ENCODE measurements at regions not wholly inside any gene's neighbourhood (a gene's known extent, or its start where the extent isn't known, plus 50 kb on each side); places are given as distances from the start of the nearest gene placed in this dataset.

DNA sequence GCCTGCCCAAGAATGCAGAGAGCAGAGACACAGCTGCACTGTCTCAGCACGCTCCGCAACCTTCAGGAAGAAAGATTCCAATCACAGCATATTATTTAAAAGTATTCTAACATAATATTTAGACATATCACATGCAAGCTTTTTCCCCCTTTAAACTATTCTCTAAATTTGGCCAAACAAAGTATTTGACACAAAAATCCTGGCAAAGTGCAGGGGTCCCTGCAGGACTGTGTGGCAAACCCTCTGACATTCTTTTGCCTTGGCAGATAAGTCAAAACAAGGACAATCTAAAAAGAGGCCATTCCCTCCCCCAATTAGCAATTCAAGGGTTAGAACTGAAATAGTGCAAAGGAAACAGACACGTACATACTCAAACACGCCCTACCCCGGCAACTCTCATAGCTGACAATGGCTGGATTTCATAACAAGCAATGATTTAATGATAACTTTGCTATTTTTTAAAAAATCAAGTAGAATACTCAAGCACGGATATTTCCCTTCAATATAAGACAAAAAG lies 225.3 kb downstream of the MRPL39 start:
- H3K4me1 ChIP-seq (ENCODE audit: insufficient read depth, low read length), result peaks cover 4% of the 10 kb centered on the region; the same call in 1 of the 2 replicates
- WGBS, result 93% methylated on average over 6 of the region's 6 CpGs
- no peak overlapping the region for H3K9ac ChIP-seq (ENCODE audit: low read depth, low read length)
- H3K4me3 ChIP-seq (ENCODE audit: low read length), result no peak overlapping the region
- no peaks in the 10 kb centered on the region for H3K36me3 ChIP-seq (ENCODE audit: insufficient read depth, low read length)
- no peak overlapping the region for H3K27ac ChIP-seq (ENCODE audit: low read depth, low read length)
- H3K9me3 ChIP-seq (ENCODE audit: insufficient read depth, low read depth, low read length), result peaks cover 10% of the 10 kb centered on the region; the same call in 1 of the 2 replicates
- H3K27me3 ChIP-seq (ENCODE audit: insufficient read depth, low read length), result no peaks in the 10 kb centered on the region

DNA sequence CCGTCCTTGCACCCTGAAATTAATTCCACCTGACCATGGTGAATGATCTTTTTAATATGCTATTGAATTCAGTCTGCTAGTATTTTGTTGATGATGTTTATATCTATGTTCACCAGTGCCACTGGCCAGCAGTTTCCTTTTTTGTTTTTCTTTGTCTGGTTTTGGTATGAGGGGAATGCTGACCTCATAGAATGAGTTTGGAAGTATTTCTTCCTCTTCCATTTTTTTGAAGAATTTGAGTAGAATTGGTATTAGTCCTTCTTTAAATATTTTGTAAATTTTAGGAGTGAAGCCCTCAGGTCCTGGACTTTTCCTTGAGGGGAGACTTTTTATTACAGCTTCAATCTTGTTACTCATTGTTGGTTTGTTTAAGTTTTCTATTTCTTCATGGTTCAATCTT lies 231.6 kb downstream of the MRPL39 start:
- peaks cover 10% of the 10 kb centered on the region; the same call in 1 of the 2 replicates for H3K9me3 ChIP-seq (ENCODE audit: insufficient read depth, low read depth, low read length)
- no peak overlapping the region for H3K9ac ChIP-seq (ENCODE audit: low read depth, low read length)
- WGBS, result 87% methylated on average over 1 of the region's 1 CpG
- peaks cover 30% of the 10 kb centered on the region for H3K4me1 ChIP-seq (ENCODE audit: insufficient read depth, low read length)
- no peaks in the 10 kb centered on the region for H3K36me3 ChIP-seq (ENCODE audit: insufficient read depth, low read length)
- H3K27ac ChIP-seq (ENCODE audit: low read depth, low read length), result no peak overlapping the region
- no peaks in the 10 kb centered on the region for H3K27me3 ChIP-seq (ENCODE audit: insufficient read depth, low read length)
- no peak overlapping the region for H3K4me3 ChIP-seq (ENCODE audit: low read length)

DNA sequence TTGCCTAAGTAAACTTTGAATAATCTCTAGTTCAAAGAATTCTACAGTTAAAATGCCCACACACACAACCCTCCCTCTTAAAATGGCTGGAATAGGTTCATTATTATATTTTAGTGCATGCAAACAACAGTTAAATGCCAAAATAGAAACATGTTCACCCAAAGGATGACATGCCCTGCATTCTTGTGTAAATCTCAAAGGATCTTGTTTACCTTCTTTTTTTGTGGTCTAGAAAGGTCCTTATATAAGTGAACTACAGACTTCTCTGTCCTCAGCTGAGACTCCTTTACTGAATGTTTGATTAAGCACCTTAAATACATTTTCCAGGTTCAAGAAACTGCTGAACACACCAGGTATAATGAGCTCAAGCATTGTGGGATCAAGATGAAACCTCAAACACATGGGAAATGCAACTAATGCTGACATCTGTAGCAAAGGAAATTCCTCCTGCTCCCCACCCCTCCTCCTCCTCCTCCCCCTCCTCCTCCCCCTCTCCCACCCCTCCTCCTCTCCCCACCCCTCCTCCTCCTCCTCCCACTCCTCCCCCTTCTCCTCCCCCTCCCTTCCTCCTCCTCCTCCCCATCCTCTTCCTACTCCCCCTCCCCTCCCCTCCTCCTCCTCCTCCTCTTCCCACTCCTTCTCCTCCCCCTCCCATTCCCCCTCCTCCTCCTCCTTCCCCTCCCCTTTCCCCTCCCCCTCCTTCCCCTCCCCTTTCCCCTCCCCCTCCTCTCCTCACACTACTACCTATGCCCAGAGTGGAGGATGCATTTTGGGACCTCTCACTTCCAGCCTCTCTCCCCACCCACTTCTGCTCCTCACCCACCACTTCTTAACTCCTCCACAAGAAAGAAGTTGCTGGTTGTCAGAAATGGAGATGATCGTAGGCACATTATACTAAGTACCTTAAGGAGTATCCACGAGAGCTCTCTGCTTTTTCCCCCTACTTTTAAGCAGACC lies 233.9 kb downstream of the MRPL39 start:
- peak overlapping the region; percentile 18 for H3K4me3 ChIP-seq (ENCODE audit: low read length)
- no peaks in the 10 kb centered on the region for H3K27me3 ChIP-seq (ENCODE audit: insufficient read depth, low read length)
- peaks cover 30% of the 10 kb centered on the region for H3K4me1 ChIP-seq (ENCODE audit: insufficient read depth, low read length)
- no peak overlapping the region for H3K9ac ChIP-seq (ENCODE audit: low read depth, low read length)
- WGBS, result 84% methylated on average over 2 of the region's 2 CpGs
- no peaks in the 10 kb centered on the region for H3K36me3 ChIP-seq (ENCODE audit: insufficient read depth, low read length)
- H3K9me3 ChIP-seq (ENCODE audit: insufficient read depth, low read depth, low read length), result peaks cover 3% of the 10 kb centered on the region; the same call in 1 of the 2 replicates
- H3K27ac ChIP-seq (ENCODE audit: low read depth, low read length), result peak overlapping the region; percentile 88

DNA sequence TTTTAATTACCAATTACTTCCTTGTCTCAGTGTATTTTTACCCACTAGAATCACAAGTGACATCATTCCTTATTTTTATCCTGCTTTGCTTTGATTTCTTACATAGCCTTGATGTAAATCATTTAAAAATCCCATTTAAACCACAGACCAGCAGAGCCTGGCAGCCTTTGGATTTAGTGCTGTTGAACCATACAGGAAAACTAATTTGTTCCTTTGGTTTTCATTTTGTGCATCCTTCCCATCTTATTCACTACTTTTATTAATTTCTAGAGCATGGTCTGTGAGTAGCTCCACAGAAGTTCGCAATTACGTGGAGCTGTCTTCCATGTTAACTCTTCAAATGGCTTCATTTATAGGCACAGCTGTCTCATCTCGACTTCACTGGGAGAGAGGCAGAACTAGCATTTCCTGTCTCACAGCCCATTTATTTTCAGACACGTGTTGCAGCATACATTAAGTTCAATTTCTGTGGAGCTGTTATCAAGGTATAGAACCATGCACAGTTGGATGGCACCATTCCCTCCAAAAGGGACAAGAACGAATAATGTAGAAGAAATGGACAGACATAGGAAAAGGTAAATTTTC lies 235.3 kb downstream of the MRPL39 start:
- 88% methylated on average over 5 of the region's 5 CpGs for WGBS
- no peak overlapping the region for H3K9ac ChIP-seq (ENCODE audit: low read depth, low read length)

DNA sequence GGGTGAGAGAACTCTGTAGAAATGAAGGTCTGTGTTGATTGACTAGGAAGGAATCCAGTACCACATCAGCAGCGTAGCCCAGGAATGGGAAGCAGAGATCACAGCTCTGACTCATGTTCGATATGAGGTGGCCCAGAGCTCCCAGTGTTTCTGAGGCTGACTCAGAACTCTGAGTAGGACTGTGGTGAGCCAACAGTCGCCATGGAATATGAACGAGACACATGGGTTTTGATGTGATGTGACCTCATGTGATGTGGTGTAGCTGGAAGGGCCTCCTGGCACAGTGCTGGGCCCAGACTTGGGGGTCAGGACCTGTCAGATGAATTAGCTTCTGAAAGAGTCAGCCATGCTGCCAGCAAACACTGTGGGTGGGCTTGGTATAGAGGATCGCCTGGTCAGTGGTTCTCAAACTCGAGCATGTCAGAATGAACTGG lies 237.0 kb downstream of the MRPL39 start:
- 90% methylated on average over 6 of the region's 6 CpGs for WGBS
- Histone ChIP-seq H3K27ac (ENCODE audit: low read depth, low read length) (no peak overlapping the region), H3K4me3 (ENCODE audit: low read length) (no peak overlapping the region), H3K9me3 (ENCODE audit: insufficient read depth, low read depth, low read length) (no peaks in the 10 kb centered on the region), H3K27me3 (ENCODE audit: insufficient read depth, low read length) (no peaks in the 10 kb centered on the region), H3K4me1 (ENCODE audit: insufficient read depth, low read length) (peaks cover 30% of the 10 kb centered on the region), H3K9ac (ENCODE audit: low read depth, low read length) (no peak overlapping the region), H3K36me3 (ENCODE audit: insufficient read depth, low read length) (no peaks in the 10 kb centered on the region)

More for the DNA sequence above, 235.3 kb downstream of the MRPL39 start:
- peaks cover 30% of the 10 kb centered on the region for H3K4me1 ChIP-seq (ENCODE audit: insufficient read depth, low read length)
- H3K27me3 ChIP-seq (ENCODE audit: insufficient read depth, low read length), result no peaks in the 10 kb centered on the region
- H3K27ac ChIP-seq (ENCODE audit: low read depth, low read length), result peak overlapping the region; percentile 88; the same call in 1 of the 2 replicates
- H3K36me3 ChIP-seq (ENCODE audit: insufficient read depth, low read length), result no peaks in the 10 kb centered on the region
- no peaks in the 10 kb centered on the region for H3K9me3 ChIP-seq (ENCODE audit: insufficient read depth, low read depth, low read length)
- no peak overlapping the region; the same call in 1 of the 2 replicates for H3K4me3 ChIP-seq (ENCODE audit: low read length)

DNA sequence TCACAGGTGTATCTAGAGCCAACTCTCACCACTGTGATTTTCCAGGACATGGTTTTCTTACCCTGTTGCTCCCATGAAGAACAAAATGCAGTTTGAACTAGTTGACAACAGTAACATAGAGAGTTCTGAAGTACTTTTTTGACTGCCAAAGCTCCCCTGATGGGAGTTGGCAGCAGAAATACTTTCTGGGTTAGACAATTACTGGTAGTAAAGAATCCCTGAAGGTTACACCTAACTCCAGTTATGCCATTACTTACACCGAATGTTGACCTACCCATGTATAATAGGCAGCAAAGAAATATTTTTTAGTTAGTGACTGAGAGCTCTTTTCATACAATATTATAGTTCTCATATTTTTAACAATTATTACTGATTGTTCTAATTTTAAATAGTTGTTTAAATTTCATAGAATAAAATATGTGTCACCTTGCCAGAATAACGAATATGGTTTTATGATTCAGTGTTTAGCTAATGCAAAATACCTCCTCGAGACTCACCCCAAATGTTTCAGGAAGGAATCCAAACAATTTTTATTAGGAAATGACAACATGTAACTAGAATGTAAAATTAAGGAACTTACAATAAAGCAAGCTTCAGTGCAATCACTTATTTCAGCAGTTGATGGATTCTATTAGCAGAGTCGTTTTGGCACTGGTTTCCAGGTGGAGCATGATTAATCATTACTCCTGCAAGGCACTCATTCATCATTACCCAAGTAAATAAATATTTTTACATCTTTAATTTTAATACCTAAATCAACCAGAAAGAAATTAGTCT lies 237.6 kb downstream of the MRPL39 start:
- WGBS, result 97% methylated on average over 2 of the region's 4 CpGs

DNA sequence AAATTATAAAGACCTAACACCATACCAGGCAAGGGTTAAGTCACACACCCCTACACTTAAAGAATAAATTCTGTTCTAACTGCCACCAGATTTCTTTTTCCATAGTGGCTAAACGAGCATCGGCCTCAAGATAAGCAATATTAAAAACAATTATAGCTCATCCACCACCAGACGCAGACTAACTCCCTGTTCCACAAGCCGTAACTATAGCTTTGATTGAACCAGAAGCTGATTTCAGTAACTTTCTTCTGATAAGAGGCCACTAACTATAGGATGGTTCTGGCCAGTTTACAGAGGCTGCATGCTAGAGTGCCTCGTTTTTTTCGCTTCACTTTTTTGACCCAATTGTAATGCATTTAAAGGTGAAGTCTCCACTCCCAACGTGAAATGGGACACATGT lies 238.8 kb downstream of the MRPL39 start:
- H3K9ac ChIP-seq (ENCODE audit: low read depth, low read length), result no peak overlapping the region
- H3K36me3 ChIP-seq (ENCODE audit: insufficient read depth, low read length), result no peaks in the 10 kb centered on the region
- 94% methylated on average over 7 of the region's 7 CpGs for WGBS
- H3K27ac ChIP-seq (ENCODE audit: low read depth, low read length), result no peak overlapping the region
- no peaks in the 10 kb centered on the region for H3K9me3 ChIP-seq (ENCODE audit: insufficient read depth, low read depth, low read length)
- H3K4me3 ChIP-seq (ENCODE audit: low read length), result no peak overlapping the region
- no peaks in the 10 kb centered on the region for H3K27me3 ChIP-seq (ENCODE audit: insufficient read depth, low read length)
- H3K4me1 ChIP-seq (ENCODE audit: insufficient read depth, low read length), result peaks cover 20% of the 10 kb centered on the region

More for the DNA sequence above, 237.6 kb downstream of the MRPL39 start:
- no peaks in the 10 kb centered on the region for H3K9me3 ChIP-seq (ENCODE audit: insufficient read depth, low read depth, low read length)
- H3K27me3 ChIP-seq (ENCODE audit: insufficient read depth, low read length), result no peaks in the 10 kb centered on the region
- no peak overlapping the region for H3K4me3 ChIP-seq (ENCODE audit: low read length)
- H3K27ac ChIP-seq (ENCODE audit: low read depth, low read length), result no peak overlapping the region
- peaks cover 30% of the 10 kb centered on the region for H3K4me1 ChIP-seq (ENCODE audit: insufficient read depth, low read length)
- no peaks in the 10 kb centered on the region for H3K36me3 ChIP-seq (ENCODE audit: insufficient read depth, low read length)
- no peak overlapping the region for H3K9ac ChIP-seq (ENCODE audit: low read depth, low read length)

DNA sequence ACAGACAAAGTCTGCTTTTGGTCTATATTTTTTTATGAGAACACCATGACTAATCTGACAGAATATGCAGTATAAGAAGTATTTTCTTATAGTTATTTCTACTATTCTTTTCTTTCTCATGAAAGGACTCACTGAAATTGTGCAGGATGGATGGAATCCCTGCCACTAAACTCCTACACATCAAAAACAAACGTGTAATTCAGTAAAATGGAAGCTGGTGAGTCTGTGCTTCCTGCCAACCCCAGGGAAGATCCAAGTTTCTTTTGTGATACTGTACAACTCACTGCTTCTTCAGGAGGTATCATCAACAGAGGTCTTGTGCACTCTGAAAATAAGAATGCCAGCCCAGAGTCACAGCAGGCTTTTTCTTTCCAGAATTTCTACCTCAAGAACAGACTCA lies 241.2 kb downstream of the MRPL39 start:
- H3K36me3 ChIP-seq (ENCODE audit: insufficient read depth, low read length), result no peaks in the 10 kb centered on the region
- no peaks in the 10 kb centered on the region for H3K9me3 ChIP-seq (ENCODE audit: insufficient read depth, low read depth, low read length)
- H3K27me3 ChIP-seq (ENCODE audit: insufficient read depth, low read length), result no peaks in the 10 kb centered on the region
- no peak overlapping the region for H3K9ac ChIP-seq (ENCODE audit: low read depth, low read length)
- no peak overlapping the region for H3K4me3 ChIP-seq (ENCODE audit: low read length)
- no peak overlapping the region for H3K27ac ChIP-seq (ENCODE audit: low read depth, low read length)
- H3K4me1 ChIP-seq (ENCODE audit: insufficient read depth, low read length), result no peaks in the 10 kb centered on the region; the same call in 1 of the 2 replicates
- WGBS, result 88% methylated on average over 1 of the region's 1 CpG

DNA sequence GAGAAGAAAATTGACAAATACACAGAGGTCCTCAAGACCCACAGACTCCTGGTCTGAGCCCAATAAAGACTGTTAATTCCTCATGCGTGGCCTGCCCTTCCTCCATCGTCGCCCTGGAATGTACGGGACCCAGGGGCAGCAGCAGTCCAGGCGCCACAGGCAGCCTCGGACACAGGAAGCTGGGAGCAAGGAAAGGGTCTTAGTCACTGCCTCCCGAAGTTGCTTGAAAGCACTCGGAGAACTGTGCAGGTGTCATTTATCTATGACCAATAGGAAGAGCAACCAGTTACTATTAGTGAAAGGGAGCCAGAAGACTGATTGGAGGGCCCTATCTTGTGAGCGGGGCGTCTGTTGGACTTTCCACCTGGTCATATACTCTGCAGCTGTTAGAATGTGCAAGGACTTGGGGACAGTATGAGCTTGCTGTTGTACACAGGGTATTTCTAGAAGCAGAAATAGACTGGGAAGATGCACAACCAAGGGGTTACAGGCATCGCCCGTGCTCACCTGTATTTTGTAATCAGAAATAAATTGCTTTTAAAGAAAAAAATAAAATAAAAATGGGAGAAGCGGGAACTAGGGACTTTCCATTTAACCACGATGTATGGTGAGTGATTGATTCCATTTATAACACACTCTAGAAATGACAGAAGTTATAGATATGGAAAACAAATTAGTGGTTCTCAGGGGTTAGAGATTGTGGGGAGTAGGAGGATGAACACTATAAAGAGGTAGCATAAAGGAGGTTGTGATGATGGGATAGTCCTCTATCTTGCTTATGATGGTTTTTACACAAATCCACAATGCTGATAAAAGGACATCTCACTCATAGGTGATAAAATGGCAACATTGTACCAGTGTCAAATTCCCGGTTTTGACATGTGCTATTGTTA lies 244.7 kb downstream of the MRPL39 start:
- Histone ChIP-seq H3K9me3 (ENCODE audit: insufficient read depth, low read depth, low read length) (no peaks in the 10 kb centered on the region), H3K36me3 (ENCODE audit: insufficient read depth, low read length) (no peaks in the 10 kb centered on the region), H3K4me3 (ENCODE audit: low read length) (no peak overlapping the region), H3K4me1 (ENCODE audit: insufficient read depth, low read length) (no peaks in the 10 kb centered on the region), H3K9ac (ENCODE audit: low read depth, low read length) (no peak overlapping the region), H3K27ac (ENCODE audit: low read depth, low read length) (no peak overlapping the region), H3K27me3 (ENCODE audit: insufficient read depth, low read length) (no peaks in the 10 kb centered on the region)
- WGBS, result 94% methylated on average over 14 of the region's 15 CpGs

DNA sequence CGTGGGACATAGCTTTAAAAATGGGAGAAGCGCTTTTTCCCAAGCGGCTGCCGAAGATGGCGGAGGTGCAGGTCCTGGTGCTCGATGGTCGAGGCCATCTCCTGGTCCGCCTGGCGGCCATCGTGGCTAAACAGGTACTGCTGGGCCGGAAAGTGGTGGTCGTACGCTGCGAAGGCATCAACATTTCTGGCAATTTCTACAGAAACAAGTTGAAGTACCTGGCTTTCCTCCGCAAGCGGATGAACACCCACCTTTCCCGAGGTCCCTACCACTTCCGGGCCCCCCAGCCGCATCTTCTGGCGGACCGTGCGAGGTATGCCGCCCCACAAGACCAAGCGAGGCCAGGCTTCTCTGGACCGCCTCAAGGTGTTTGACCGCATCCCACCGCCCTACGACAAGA lies 245.5 kb downstream of the MRPL39 start:
- H3K9me3 ChIP-seq (ENCODE audit: insufficient read depth, low read depth, low read length), result no peaks in the 10 kb centered on the region
- H3K27ac ChIP-seq (ENCODE audit: low read depth, low read length), result no peak overlapping the region
- H3K27me3 ChIP-seq (ENCODE audit: insufficient read depth, low read length), result no peaks in the 10 kb centered on the region
- H3K36me3 ChIP-seq (ENCODE audit: insufficient read depth, low read length), result no peaks in the 10 kb centered on the region
- H3K4me3 ChIP-seq (ENCODE audit: low read length), result no peak overlapping the region
- no peaks in the 10 kb centered on the region for H3K4me1 ChIP-seq (ENCODE audit: insufficient read depth, low read length)
- no peak overlapping the region for H3K9ac ChIP-seq (ENCODE audit: low read depth, low read length)
- WGBS, result 98% methylated on average over 28 of the region's 28 CpGs

Data from HUES64 (cell line).